ENCODE measurements at regions not wholly inside any gene's neighbourhood (a gene's known extent, or its start where the extent isn't known, plus 50 kb on each side); places are given as distances from the start of the nearest gene placed in this dataset.
A peak's percentile ranks its signal among the peaks of the same experiment; 100 is the strongest.

- DNase-seq (ENCODE audit: low spot score), result no peak
Observed at GRCh38 chr3:193827040-193827669, 234.1 kb downstream of the OPA1 start.

GRCh38 chr3:193827871-193828270 lies 234.9 kb downstream of the OPA1 start:
- DNase-seq (ENCODE audit: low spot score), result no peak

DNA sequence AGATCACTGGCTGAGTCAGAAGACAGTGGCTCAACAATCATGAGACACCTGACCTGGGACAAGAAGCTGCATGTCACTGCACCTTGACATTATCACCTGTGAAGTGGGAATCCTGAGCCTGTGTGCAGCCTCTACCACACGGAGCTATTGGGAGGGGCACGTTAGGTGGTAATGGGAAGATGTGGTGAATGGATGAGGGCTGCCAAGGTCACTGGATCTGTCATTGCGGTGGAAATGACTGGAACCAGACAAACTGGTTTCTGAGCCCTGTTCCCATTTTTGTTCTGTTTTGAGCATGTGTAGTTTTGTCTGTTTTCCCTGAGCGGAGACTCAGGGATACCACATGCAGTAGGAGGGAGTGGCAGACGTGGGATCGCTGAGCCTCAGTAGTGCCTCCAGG lies 235.5 kb downstream of the OPA1 start:
- DNase-seq (ENCODE audit: low spot score), result no peak

DNA sequence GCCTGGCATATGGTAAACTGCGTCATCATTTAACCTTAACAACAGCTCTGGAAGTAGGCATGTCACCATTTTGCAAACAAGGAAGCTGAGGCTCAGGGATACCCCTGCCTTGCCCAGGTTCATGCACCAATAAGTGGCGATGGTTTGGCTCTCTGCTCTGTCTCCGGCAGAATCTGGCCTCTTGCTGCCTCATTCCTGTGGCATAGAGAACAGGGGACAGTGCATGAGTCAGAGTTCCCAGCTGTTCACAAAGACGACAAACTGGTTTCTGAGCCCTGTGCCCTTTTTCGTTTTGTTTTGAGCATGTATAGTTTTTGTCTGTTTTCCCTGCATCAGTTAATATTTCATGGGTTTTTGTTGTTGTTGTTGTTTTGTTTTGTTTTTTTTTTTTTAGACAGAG lies 236.8 kb downstream of the OPA1 start:
- DNase-seq (ENCODE audit: low spot score), result no peak

- DNase-seq (ENCODE audit: low spot score), result no peak
Observed at GRCh38 chr3:193830791-193831191, 237.8 kb downstream of the OPA1 start.

- peak; percentile 27 for DNase-seq (ENCODE audit: low spot score)
Observed at GRCh38 chr3:193831495-193832455, 238.8 kb downstream of the OPA1 start.

GRCh38 chr3:193832833-193833413 lies 239.9 kb downstream of the OPA1 start:
- DNase-seq (ENCODE audit: low spot score), result no peak

- DNase-seq (ENCODE audit: low spot score), result no peak
Observed at GRCh38 chr3:193833592-193833991, 240.6 kb downstream of the OPA1 start.

DNA sequence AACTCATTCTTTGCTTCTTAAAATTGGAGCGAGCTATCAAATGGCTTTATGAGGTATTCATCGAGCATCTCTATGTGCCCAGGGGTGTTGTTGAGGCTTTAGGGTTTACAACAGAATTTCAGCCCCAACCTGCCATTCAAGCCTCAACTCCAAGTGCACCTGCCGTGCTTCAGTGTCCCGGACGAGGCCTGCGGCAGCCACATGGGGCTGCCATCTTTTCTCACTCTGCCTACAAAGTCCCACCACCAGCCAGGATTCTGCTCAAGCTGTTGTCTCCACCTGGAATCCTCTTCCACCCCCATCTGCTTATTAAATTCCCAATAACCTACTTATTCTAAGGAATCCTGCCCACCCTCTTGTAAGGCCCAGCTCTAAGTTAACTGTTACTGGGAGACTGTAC lies 242.4 kb downstream of the OPA1 start:
- DNase-seq (ENCODE audit: low spot score), result no peak

DNA sequence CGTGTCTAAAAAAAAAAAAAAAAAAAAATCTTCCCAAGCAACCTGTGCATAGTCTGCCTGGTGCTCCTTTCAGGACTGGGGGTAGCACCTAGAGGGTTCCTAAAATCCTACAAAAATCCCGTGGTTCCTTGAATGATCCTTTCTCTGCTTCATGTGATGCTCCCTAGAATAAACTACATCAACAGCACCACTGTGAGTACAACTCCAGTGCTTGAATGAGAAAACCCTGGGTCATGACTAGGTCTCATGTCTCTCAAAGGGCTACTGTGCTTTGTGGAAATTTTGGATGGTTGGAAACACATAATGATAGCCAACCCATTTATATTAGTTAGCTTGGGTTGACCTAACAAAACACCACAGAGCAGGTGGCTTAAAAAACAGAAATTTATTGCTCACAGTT lies 243.5 kb downstream of the OPA1 start:
- DNase-seq (ENCODE audit: low spot score), result no peak

DNA sequence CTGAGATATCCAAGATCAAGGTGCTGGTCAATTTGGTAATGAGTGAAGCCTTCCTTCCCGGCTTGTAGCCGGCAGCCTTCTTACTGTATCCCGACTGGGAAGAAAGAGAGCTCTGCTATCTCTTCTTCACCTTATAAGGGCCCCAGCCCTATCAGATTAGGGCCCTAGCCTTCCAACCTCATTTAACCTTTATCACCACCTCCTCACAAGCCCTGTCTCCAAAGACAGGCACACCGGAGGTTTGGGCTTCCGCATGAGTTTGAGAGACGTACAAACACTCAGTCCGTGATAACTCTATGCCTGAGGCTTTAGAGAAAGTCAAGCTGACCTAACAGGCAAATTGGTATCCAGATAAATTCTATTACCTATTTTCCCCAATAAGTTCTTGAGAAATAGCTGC lies 243.9 kb downstream of the OPA1 start:
- no peak for DNase-seq (ENCODE audit: low spot score)

- no peak for DNase-seq (ENCODE audit: low spot score)
Observed at GRCh38 chr3:193837347-193837827, 244.4 kb downstream of the OPA1 start.

GRCh38 chr3:193840111-193840641 lies 247.2 kb downstream of the OPA1 start:
- no peak for DNase-seq (ENCODE audit: low spot score)

DNA sequence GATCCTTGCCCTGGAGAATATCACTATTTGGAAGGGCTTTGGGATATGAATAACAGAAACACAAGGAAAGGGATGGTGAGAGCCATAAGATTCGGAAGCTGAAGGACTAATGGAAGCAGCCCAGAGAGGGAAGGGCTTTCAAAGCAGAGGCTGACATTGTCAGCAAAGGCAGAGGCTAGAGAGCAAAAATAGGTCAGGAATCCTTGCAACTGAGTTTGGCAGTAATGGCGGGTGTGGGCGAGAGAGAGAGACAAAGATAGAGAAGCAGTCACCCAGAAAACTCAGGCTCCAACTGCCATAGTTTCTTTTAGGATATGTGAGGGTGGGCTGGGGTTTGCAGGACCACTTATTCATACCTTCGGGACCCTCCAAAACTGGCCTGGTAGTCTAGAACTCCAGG lies 248.6 kb downstream of the OPA1 start:
- no peak for DNase-seq (ENCODE audit: low spot score)

GRCh38 chr3:193842029-193842798 lies 249.2 kb downstream of the OPA1 start:
- DNase-seq (ENCODE audit: low spot score), result peak; percentile 85

DNA sequence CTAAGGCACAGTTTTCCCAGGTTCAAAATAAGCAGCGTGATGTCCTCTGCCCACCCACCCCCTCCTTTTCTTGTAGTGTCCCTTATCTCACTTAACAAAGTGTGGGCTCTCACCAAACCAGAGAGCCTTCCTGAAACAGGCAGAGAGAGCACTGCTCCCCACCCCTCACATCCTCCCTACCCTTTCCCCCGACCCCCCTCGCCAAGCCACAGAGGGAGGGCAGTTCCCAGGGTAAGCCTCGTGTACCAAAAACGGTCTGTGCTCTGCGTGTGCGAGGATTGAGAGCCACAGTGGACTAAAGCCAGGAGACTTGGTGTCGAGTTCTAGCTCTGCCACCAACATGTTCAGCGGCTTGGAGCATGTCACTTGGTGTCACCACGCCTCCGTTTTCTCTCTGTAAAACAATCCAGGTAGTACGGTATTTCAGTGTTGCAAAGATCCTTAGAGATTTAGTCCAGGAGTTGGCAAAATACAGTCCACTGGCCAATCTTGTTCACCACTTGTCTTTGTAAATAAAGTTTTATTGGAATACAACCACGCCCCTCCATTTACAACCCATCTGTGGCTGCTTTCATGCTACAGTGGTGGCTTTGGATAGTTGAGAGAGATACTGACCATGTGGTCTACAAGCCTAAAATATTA lies 249.9 kb downstream of the OPA1 start:
- no peak for DNase-seq (ENCODE audit: low spot score)

DNA sequence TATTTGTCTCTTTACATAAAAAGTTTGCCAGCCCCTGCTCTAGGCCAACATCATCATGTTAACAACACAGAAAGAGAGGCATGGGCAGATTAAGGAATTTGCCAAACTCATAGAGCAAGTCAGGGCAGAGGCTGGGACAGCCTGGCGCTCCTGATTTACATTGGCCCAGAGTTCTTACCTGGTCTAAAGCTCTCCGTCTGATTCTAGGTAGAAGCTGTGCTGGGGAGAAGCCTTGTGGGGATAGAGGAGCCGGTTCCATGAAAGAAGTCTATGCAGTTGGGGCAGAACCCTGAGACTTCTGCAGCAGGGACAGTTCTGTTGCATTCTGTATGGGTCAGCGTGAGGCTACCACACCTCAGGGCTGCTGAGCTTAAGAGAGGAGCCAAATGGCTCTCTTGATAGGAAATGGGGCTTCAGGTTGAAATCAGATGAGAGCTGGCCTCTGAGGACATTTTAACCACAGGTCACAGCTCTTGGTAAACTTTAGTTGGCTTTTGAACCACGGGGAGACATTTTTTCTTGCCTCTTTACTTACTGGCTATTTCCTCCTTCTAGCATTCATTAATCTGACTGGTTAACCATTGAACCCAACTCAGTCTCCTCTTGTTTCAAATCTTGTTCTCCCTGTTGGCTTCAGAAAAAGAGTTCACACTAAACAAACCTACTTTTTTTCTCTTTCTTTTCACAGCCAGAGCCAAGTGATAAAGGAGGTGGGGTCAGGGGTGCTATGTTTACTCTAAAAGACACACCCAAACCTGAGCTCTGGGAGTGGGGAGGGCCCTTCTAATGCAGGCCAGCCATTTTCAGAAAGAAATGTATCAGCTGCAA lies 250.7 kb downstream of the OPA1 start:
- no peak for DNase-seq (ENCODE audit: low spot score)

- no peak for DNase-seq (ENCODE audit: low spot score)
Observed at GRCh38 chr3:193844472-193844871, 251.5 kb downstream of the OPA1 start.

DNA sequence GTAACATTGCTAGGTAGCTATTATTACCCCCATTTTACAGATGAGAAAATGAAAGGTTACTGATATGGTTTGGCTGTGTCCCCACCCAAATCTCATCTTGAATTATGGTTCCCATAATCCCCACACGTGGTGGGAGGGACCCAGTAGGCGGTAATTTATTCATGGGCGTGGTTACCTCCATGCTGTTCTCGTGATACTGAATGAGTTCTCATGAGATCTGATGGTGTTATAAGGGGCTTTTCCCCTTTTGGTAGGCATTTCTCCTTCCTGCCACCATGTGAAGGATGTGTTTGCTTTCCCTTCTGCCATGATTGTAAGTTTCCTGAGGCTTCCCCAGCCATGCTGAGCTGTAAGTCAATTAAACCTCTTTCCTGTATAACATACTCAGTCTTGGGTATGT lies 252.1 kb downstream of the OPA1 start:
- DNase-seq (ENCODE audit: low spot score), result no peak

- no peak for DNase-seq (ENCODE audit: low spot score)
Observed at GRCh38 chr3:193846569-193846968, 253.6 kb downstream of the OPA1 start.

Data from germinal center (tissue), 1 donor.